ENCODE measurements at regions not wholly inside any gene's neighbourhood (a gene's known extent, or its start where the extent isn't known, plus 50 kb on each side); places are given as distances from the start of the nearest gene placed in this dataset.

DNA sequence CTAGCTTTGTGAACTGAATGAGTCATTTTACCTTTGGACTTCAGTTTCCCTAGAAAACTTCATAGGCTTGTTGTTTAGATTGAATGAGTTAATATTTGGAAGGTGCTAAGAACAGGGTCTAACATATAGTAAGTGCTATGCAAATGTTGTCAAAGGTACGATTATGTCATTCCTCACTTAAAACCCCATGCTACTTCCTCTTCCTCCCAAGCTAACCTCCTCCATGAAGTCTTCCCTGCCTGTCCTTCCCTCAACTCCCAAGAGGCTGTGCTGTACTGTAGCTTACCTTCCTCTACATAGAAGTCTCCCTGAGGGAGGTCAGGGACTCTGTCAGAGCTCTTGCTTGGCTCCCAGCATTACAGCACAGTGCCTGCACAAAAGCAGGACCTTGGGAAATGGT, 103.4 kb upstream of the PJA1 start:
- TF ChIP-seq, protein P1, sequence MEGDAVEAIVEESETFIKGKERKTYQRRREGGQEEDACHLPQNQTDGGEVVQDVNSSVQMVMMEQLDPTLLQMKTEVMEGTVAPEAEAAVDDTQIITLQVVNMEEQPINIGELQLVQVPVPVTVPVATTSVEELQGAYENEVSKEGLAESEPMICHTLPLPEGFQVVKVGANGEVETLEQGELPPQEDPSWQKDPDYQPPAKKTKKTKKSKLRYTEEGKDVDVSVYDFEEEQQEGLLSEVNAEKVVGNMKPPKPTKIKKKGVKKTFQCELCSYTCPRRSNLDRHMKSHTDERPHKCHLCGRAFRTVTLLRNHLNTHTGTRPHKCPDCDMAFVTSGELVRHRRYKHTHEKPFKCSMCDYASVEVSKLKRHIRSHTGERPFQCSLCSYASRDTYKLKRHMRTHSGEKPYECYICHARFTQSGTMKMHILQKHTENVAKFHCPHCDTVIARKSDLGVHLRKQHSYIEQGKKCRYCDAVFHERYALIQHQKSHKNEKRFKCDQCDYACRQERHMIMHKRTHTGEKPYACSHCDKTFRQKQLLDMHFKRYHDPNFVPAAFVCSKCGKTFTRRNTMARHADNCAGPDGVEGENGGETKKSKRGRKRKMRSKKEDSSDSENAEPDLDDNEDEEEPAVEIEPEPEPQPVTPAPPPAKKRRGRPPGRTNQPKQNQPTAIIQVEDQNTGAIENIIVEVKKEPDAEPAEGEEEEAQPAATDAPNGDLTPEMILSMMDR (IDR thresholded peaks at IDR 0.05) = no peak
- no peak for TF ChIP-seq POLR2AphosphoS5 (IDR thresholded peaks at IDR 0.05; ENCODE audit: low read depth, low read length)
- no peak for TF ChIP-seq TCF7L2 (IDR thresholded peaks at IDR 0.05; ENCODE audit: low read depth, low read length)
- TF ChIP-seq, protein P2, sequence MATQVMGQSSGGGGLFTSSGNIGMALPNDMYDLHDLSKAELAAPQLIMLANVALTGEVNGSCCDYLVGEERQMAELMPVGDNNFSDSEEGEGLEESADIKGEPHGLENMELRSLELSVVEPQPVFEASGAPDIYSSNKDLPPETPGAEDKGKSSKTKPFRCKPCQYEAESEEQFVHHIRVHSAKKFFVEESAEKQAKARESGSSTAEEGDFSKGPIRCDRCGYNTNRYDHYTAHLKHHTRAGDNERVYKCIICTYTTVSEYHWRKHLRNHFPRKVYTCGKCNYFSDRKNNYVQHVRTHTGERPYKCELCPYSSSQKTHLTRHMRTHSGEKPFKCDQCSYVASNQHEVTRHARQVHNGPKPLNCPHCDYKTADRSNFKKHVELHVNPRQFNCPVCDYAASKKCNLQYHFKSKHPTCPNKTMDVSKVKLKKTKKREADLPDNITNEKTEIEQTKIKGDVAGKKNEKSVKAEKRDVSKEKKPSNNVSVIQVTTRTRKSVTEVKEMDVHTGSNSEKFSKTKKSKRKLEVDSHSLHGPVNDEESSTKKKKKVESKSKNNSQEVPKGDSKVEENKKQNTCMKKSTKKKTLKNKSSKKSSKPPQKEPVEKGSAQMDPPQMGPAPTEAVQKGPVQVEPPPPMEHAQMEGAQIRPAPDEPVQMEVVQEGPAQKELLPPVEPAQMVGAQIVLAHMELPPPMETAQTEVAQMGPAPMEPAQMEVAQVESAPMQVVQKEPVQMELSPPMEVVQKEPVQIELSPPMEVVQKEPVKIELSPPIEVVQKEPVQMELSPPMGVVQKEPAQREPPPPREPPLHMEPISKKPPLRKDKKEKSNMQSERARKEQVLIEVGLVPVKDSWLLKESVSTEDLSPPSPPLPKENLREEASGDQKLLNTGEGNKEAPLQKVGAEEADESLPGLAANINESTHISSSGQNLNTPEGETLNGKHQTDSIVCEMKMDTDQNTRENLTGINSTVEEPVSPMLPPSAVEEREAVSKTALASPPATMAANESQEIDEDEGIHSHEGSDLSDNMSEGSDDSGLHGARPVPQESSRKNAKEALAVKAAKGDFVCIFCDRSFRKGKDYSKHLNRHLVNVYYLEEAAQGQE (IDR thresholded peaks at IDR 0.05; ENCODE audit: insufficient read depth in 1 of 2, low read depth in 2 of 2, low read length in 1 of 2) = no peak
- TF ChIP-seq SIN3A (IDR thresholded peaks at IDR 0.05; ENCODE audit: borderline replicate concordance, insufficient read depth, low read depth, low read length) = no peak
